ENCODE measurements at regions not wholly inside any gene's neighbourhood (a gene's known extent, or its start where the extent isn't known, plus 50 kb on each side); places are given as distances from the start of the nearest gene placed in this dataset.

- no peaks in the 10 kb centered on the region for H3K9me3 ChIP-seq
- WGBS, 2 donors: 56 to 57% methylated on average over 7 of the region's 7 CpGs
- no peaks in the 10 kb centered on the region for H3K36me3 ChIP-seq
- intact Hi-C loops (cut with DNase I): loop anchor here (5.0 to 10.0 kb wide), 2 partner anchors 270 to 657 kb away; no protein-coding TSS in a partner anchor
- peaks cover 0 to 9% (median 5%) of the 10 kb centered on the region in 4 donors for H3K4me1 ChIP-seq
- TF ChIP-seq EP300 (IDR thresholded peaks at IDR 0.05): no peak
- peak in 3 of 4 donors; percentile 18 to 41 (median 39) for TF ChIP-seq POLR2AphosphoS5 (IDR thresholded peaks at IDR 0.05)
- H3K4me3 ChIP-seq: no peak overlapping the region
- H3K27ac ChIP-seq: peak overlapping the region in 2 of 4 donors; percentile 17 to 30
- H3K27me3 ChIP-seq: no peaks in the 10 kb centered on the region
- peak; percentile 79 for DNase-seq
These were observed 74.3 kb upstream of the SLC1A4 start for GRCh38 chr2:64914735-64915509.

DNA sequence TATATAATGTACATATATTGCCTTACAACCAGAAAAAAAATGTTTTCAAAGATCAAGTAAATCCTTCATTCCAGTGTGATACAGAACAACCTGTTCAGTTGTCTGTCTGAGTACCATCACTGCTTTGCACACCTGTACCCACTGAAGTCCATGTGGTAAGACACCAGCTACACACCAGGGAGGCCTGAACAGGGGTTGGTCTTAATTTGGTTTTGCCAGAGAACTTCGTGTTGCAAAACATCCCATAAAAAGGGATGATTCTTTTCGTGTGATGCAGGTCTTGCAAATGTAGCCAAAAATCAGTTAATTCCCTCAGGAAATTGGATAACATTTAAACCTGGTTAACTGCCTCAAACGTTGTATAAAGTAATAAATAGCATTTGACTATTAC lies 73.7 kb upstream of the SLC1A4 start:
- H3K27me3 ChIP-seq: no peaks in the 10 kb centered on the region
- no peak for DNase-seq
- intact Hi-C loops (cut with DNase I): loop anchor here (5.0 to 10.0 kb wide), 2 partner anchors 269 to 657 kb away; no protein-coding TSS in a partner anchor

DNA sequence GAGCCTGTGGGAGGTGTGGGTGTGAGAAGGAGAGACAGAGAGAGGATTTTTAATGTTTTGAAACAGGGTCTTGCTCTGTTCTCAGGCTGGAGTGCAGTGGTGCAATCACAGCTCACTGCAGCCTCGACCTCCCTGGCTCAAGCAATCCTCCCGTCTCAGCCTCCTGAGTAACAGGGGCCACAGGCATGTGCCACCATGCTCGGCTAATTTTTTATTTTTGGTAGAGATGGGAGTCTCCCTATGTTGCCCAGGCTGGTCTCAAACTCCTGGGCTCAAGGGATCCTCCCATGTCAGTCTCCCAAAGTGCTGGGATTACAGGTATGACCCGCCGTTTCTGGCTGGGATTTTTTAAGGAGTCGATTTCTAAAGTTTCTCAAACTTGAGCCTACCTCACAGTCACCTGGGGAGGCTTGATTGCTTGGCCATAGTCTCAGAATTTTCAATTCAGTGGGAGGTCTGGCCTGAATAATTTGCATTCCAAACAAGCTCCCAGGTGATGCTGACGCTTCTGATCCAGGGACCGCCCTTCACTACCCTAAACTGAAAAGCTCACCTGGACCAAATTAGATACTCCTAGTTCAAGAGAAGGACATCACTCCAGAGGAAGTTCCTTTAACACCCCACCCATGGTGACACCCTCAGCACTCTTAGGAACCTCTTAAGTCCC lies 70.8 kb upstream of the SLC1A4 start:
- H3K36me3 ChIP-seq: no peaks in the 10 kb centered on the region
- peaks cover 0 to 9% (median 5%) of the 10 kb centered on the region in 4 donors for H3K4me1 ChIP-seq
- 81 to 87% methylated on average over 8 of the region's 8 CpGs for WGBS, 2 donors
- no peak for TF ChIP-seq EP300 (IDR thresholded peaks at IDR 0.05)
- TF ChIP-seq POLR2AphosphoS5 (IDR thresholded peaks at IDR 0.05): no peak
- TF ChIP-seq, protein P1, sequence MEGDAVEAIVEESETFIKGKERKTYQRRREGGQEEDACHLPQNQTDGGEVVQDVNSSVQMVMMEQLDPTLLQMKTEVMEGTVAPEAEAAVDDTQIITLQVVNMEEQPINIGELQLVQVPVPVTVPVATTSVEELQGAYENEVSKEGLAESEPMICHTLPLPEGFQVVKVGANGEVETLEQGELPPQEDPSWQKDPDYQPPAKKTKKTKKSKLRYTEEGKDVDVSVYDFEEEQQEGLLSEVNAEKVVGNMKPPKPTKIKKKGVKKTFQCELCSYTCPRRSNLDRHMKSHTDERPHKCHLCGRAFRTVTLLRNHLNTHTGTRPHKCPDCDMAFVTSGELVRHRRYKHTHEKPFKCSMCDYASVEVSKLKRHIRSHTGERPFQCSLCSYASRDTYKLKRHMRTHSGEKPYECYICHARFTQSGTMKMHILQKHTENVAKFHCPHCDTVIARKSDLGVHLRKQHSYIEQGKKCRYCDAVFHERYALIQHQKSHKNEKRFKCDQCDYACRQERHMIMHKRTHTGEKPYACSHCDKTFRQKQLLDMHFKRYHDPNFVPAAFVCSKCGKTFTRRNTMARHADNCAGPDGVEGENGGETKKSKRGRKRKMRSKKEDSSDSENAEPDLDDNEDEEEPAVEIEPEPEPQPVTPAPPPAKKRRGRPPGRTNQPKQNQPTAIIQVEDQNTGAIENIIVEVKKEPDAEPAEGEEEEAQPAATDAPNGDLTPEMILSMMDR (IDR thresholded peaks at IDR 0.05): no peak
- no peak for TF ChIP-seq POLR2A (IDR thresholded peaks at IDR 0.05)
- no peak for DNase-seq
- intact Hi-C loops (cut with DNase I): loop anchor here (5.0 to 10.0 kb wide), 2 partner anchors 266 to 654 kb away; no protein-coding TSS in a partner anchor
- no peaks in the 10 kb centered on the region for H3K9me3 ChIP-seq
- H3K27me3 ChIP-seq: no peaks in the 10 kb centered on the region
- H3K27ac ChIP-seq: peak overlapping the region; percentile 27 to 56 (median 52)
- peak overlapping the region in 3 of 4 donors; percentile 34 to 44 (median 40) for H3K4me3 ChIP-seq

More for the DNA sequence above, 73.7 kb upstream of the SLC1A4 start:
- Histone ChIP-seq H3K4me3 (no peak overlapping the region), H3K4me1 (peaks cover 0 to 9% (median 5%) of the 10 kb centered on the region in 4 donors), H3K36me3 (no peaks in the 10 kb centered on the region), H3K9me3 (no peaks in the 10 kb centered on the region), H3K27ac (peak overlapping the region in 2 of 4 donors; percentile 17 to 30)
- WGBS, 2 donors: 32 to 34% methylated on average over 3 of the region's 3 CpGs
- TF ChIP-seq EP300 (IDR thresholded peaks at IDR 0.05): no peak
- TF ChIP-seq, protein P1 (IDR thresholded peaks at IDR 0.05): no peak
- TF ChIP-seq POLR2AphosphoS5 (IDR thresholded peaks at IDR 0.05): no peak

DNA sequence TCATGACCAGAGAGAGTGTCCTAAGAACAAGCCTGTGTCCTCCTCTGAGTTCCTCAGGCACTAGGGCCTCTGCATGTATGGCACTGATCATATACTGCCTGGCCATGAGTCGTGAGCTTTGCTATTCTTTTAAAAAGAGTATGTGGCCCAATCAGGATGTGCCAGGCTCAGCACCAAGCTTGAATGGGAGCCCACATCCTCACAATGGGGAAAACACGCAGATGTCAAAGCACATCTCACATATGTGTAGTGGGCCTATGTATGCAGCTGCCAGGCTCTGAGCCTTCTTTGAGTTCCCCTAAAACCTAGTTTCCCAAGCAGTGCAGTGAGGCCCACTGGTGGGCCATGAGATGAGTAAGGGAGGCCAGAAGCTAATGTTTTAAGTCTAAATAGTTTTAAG lies 69.9 kb upstream of the SLC1A4 start:
- TF ChIP-seq, protein P1 (IDR thresholded peaks at IDR 0.05): no peak
- no peak for TF ChIP-seq POLR2AphosphoS5 (IDR thresholded peaks at IDR 0.05)
- TF ChIP-seq EP300 (IDR thresholded peaks at IDR 0.05): no peak
- no peak for TF ChIP-seq POLR2A (IDR thresholded peaks at IDR 0.05)
- 86 to 97% methylated on average over 2 of the region's 2 CpGs for WGBS, 2 donors
- Histone ChIP-seq H3K4me3 (no peak overlapping the region), H3K9me3 (no peaks in the 10 kb centered on the region), H3K36me3 (no peaks in the 10 kb centered on the region), H3K27ac (no peak overlapping the region), H3K4me1 (peaks cover 0 to 9% (median 5%) of the 10 kb centered on the region in 4 donors), H3K27me3 (no peaks in the 10 kb centered on the region)
- no peak for DNase-seq
- intact Hi-C loops (cut with DNase I): loop anchor here (5.0 to 10.0 kb wide), 2 partner anchors 266 to 653 kb away; no protein-coding TSS in a partner anchor

Measured in sigmoid colon (tissue), 6 donors.